H9 (cell line): ENCODE measurements at regions not wholly inside any gene's neighbourhood (a gene's known extent, or its start where the extent isn't known, plus 50 kb on each side); places are given as distances from the start of the nearest gene placed in this dataset.

Experiments used
- DNase-seq: peaks from one replicate; pipeline ENCODE4 v3.0.0-alpha.2; 2017
- H2AFZ ChIP-seq: one replicate; pipeline ENCODE4 v1.6.1; 2013; ENCODE audit warnings: mild to moderate bottlenecking, low read length, control low read depth, moderate library complexity
- H2AK5ac ChIP-seq: 2 replicates; pipeline ENCODE4 v1.6.1; 2013; ENCODE audit warnings: low read length, control low read depth, mixed read lengths; ENCODE audit not compliant: insufficient read length
- H2BK120ac ChIP-seq: one replicate; pipeline ENCODE4 v1.6.1; 2013; ENCODE audit warnings: low read depth, mild to moderate bottlenecking, low read length, control low read depth, inconsistent platforms; ENCODE audit not compliant: poor library complexity, severe bottlenecking
- H2BK12ac ChIP-seq: 2 replicates; pipeline ENCODE4 v1.6.1; 2013; ENCODE audit warnings: low read length, control low read depth, mixed read lengths, low read depth; ENCODE audit not compliant: insufficient read length
- H2BK15ac ChIP-seq: 2 replicates; pipeline ENCODE4 v1.6.1; 2013; ENCODE audit warnings: low read depth, low read length, control low read depth
- H2BK20ac ChIP-seq: one replicate; pipeline ENCODE4 v1.6.1; 2013; ENCODE audit warnings: low read depth, mild to moderate bottlenecking, low read length, control low read depth, inconsistent platforms; ENCODE audit not compliant: poor library complexity, severe bottlenecking
- H2BK5ac ChIP-seq: 2 replicates; pipeline ENCODE4 v1.6.1; 2013; ENCODE audit warnings: low read length, control low read depth, mixed read lengths; ENCODE audit not compliant: insufficient read length
- H3K14ac ChIP-seq: 2 replicates; pipeline ENCODE4 v1.6.1; 2013; ENCODE audit warnings: low read length, control low read depth; ENCODE audit not compliant: insufficient read depth
- H3K18ac ChIP-seq: 2 replicates; pipeline ENCODE4 v1.6.1; 2013; ENCODE audit warnings: low read depth, mild to moderate bottlenecking, mixed read lengths, low read length, control low read depth; ENCODE audit not compliant: insufficient read length
- H3K23ac ChIP-seq: 2 replicates; pipeline ENCODE4 v1.6.1; 2013; ENCODE audit warnings: low read length, control low read depth, mixed read lengths, low read depth; ENCODE audit not compliant: insufficient read length
- H3K23me2 ChIP-seq: 2 replicates; pipeline ENCODE4 v1.6.1; 2013; ENCODE audit warnings: low read depth, mild to moderate bottlenecking, mixed read lengths, low read length, control low read depth; ENCODE audit not compliant: insufficient read length, poor library complexity, severe bottlenecking
- H3K27ac ChIP-seq: 2 replicates; pipeline ENCODE4 v1.5.1; 2013; ENCODE audit warnings: low read length, control low read depth, mixed read lengths, low read depth; ENCODE audit not compliant: insufficient read length
- H3K27me3 ChIP-seq: 2 replicates; pipeline ENCODE4 v1.6.1; 2013; ENCODE audit warnings: low read length, control low read depth, inconsistent platforms; ENCODE audit not compliant: insufficient read depth
- H3K4ac ChIP-seq: 2 replicates; pipeline ENCODE4 v1.6.1; 2013; ENCODE audit warnings: low read depth, mild to moderate bottlenecking, control low read depth, inconsistent platforms, low read length, moderate library complexity
- H3K4me1 ChIP-seq: 2 replicates; pipeline ENCODE4 v1.6.1; 2013; ENCODE audit warnings: low read length, control low read depth, inconsistent platforms; ENCODE audit not compliant: insufficient read depth
- H3K4me2 ChIP-seq: 2 replicates; pipeline ENCODE4 v1.6.1; 2013; ENCODE audit warnings: low read length, control low read depth, mixed read lengths; ENCODE audit not compliant: insufficient read length, insufficient read depth
- H3K56ac ChIP-seq: 2 replicates; pipeline ENCODE4 v1.6.1; 2013; ENCODE audit warnings: low read depth, mild to moderate bottlenecking, mixed read lengths, low read length, control low read depth; ENCODE audit not compliant: insufficient read length
- H3K79me1 ChIP-seq: 2 replicates; pipeline ENCODE4 v1.6.1; 2013; ENCODE audit warnings: low read depth, mild to moderate bottlenecking, moderate library complexity, low read length, control low read depth, inconsistent platforms; ENCODE audit not compliant: insufficient read depth, poor library complexity, severe bottlenecking
- H3K79me2 ChIP-seq: 2 replicates; pipeline ENCODE4 v1.6.1; 2013; ENCODE audit warnings: low read length, control low read depth, inconsistent platforms; ENCODE audit not compliant: insufficient read depth
- H3K9ac ChIP-seq: 2 replicates; pipeline ENCODE4 v1.6.1; 2013; ENCODE audit warnings: low read length, control low read depth, mixed read lengths; ENCODE audit not compliant: insufficient read length; ENCODE audit errors: extremely low read depth
- H3K9me3 ChIP-seq: one replicate; pipeline ENCODE4 v1.6.1; 2013; ENCODE audit warnings: low read depth, low read length, inconsistent platforms; ENCODE audit not compliant: control insufficient read depth
- H3T11ph ChIP-seq: one replicate; pipeline ENCODE4 v1.6.1; 2013; ENCODE audit warnings: mild to moderate bottlenecking, low read length, control low read depth, inconsistent platforms
- H4K20me1 ChIP-seq: one replicate; pipeline ENCODE4 v1.6.1; 2013; ENCODE audit not compliant: control insufficient read depth, insufficient read length, insufficient read depth
- H4K5ac ChIP-seq: 2 replicates; pipeline ENCODE4 v1.6.1; 2013; ENCODE audit warnings: low read depth, mild to moderate bottlenecking, mixed read lengths, low read length, control low read depth; ENCODE audit not compliant: insufficient read length
- H4K8ac ChIP-seq: replicated peaks from 2 replicates; pipeline ENCODE4 v1.6.1; 2013; ENCODE audit warnings: low read length, control low read depth, mixed read lengths, low read depth; ENCODE audit not compliant: insufficient read length
- H4K91ac ChIP-seq: 2 replicates; pipeline ENCODE4 v1.6.1; 2013; ENCODE audit warnings: low read depth, mild to moderate bottlenecking, moderate library complexity, mixed read lengths, low read length, control low read depth; ENCODE audit not compliant: insufficient read length
- H3K27ac Mint-ChIP-seq, 3 experiments: 2 replicates in 2 of 3; 3 replicates in 1 of 3; pipeline ENCODE4 v1.8.0; 2020 to 2021; ENCODE audit warnings: mixed read lengths in 3 of 3, mild to moderate bottlenecking in 1 of 3, moderate library complexity in 1 of 3
- H3K27me3 Mint-ChIP-seq: 2 replicates; pipeline ENCODE4 v1.8.0; 2021; ENCODE audit warnings: low read depth, mild to moderate bottlenecking, moderate library complexity, mixed read lengths
- H3K36me3 Mint-ChIP-seq, 3 experiments: 2 replicates in 2 of 3; 3 replicates in 1 of 3; pipeline ENCODE4 v1.8.0; 2020 to 2021; ENCODE audit warnings: low read depth in 3 of 3, mixed read lengths in 3 of 3; ENCODE audit not compliant: insufficient read depth in 1 of 3
- H3K4me1 Mint-ChIP-seq, 2 experiments: 2 replicates each; pipeline ENCODE4 v1.8.0; 2020; ENCODE audit warnings: mixed read lengths in 2 of 2
- H3K4me3 Mint-ChIP-seq, 2 experiments: 2 replicates in 1 of 2; 3 replicates in 1 of 2; pipeline ENCODE4 v1.8.0; 2020 to 2021; ENCODE audit warnings: mild to moderate bottlenecking in 2 of 2, mixed read lengths in 2 of 2, moderate library complexity in 1 of 2
- H3K9me3 Mint-ChIP-seq, 2 experiments: 2 replicates in 1 of 2; 3 replicates in 1 of 2; pipeline ENCODE4 v1.8.0; 2020; ENCODE audit warnings: mild to moderate bottlenecking in 2 of 2, mixed read lengths in 2 of 2, moderate library complexity in 1 of 2
- WGBS: extraction: QIAGEN DNeasy Blood & Tissue Kit; methylation state at CpG from one replicate; pipeline ENCODE4 v1.1.7; 2013; ENCODE audit warnings: missing lambda C conversion rate, low lambda C conversion rate, mixed read lengths; ENCODE audit not compliant: insufficient read length; ENCODE audit errors: extremely low coverage; 5-methylcytosine and 5-hydroxymethylcytosine counted together
- TF ChIP-seq, protein P1 (sequence below): fragments of 200-600 bp; sonication (generic); conservative IDR thresholded peaks from 3 replicates; pipeline ENCODE4 v1.8.0; 2021; ENCODE audit warnings: antibody characterized with exemption, mild to moderate bottlenecking

DNA sequence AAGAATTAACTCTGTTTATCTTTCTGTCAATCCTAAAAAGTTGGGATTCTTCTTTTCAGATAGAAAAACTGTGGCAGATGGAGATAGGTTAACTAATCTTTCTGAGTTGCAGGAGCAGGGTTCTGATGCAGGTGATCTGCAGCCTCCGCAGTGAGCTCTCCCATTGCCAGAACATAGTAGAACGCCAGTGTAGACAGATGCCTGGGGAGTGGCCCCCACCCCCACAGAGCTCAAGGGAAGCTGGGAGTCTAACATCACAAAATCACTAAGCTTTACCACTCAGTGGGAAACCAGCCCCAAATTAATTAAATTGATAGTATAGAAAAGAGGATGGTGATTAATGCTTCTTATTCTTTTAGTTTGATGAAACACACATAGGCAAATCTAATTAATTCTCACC lies 295.0 kb upstream of the ATP10A start:
- Histone ChIP-seq H3K18ac (no peak overlapping the region), H2BK120ac (no peak overlapping the region), H3K27ac (no peak overlapping the region), H2AK5ac (no peak overlapping the region), H3K4me2 (no peak overlapping the region), H3K4ac (no peak overlapping the region), H2BK20ac (no peak overlapping the region), H3K79me2 (no peaks in the 10 kb centered on the region), H4K20me1 (no peaks in the 10 kb centered on the region), H3K14ac (no peak overlapping the region), H2BK15ac (no peak overlapping the region), H3K23me2 (no peaks in the 10 kb centered on the region), H3K4me1 (no peaks in the 10 kb centered on the region), H2BK12ac (no peak overlapping the region), H2AFZ (no peak overlapping the region), H4K8ac (no peak overlapping the region), H2BK5ac (no peak overlapping the region), H3K9me3 (no peaks in the 10 kb centered on the region), H3K27me3 (no peaks in the 10 kb centered on the region), H3T11ph (no peak overlapping the region), H4K91ac (no peak overlapping the region), H3K23ac (no peak overlapping the region), H4K5ac (no peak overlapping the region), H3K9ac (no peak overlapping the region), H3K79me1 (no peaks in the 10 kb centered on the region), H3K56ac (no peak overlapping the region)
- DNase-seq: no peak
- H3K9me3 Mint-ChIP-seq: peaks cover 5 to 13% of the 10 kb centered on the region in 2 experiments; a peak in 4 of 5 replicates
- TF ChIP-seq, protein P1, sequence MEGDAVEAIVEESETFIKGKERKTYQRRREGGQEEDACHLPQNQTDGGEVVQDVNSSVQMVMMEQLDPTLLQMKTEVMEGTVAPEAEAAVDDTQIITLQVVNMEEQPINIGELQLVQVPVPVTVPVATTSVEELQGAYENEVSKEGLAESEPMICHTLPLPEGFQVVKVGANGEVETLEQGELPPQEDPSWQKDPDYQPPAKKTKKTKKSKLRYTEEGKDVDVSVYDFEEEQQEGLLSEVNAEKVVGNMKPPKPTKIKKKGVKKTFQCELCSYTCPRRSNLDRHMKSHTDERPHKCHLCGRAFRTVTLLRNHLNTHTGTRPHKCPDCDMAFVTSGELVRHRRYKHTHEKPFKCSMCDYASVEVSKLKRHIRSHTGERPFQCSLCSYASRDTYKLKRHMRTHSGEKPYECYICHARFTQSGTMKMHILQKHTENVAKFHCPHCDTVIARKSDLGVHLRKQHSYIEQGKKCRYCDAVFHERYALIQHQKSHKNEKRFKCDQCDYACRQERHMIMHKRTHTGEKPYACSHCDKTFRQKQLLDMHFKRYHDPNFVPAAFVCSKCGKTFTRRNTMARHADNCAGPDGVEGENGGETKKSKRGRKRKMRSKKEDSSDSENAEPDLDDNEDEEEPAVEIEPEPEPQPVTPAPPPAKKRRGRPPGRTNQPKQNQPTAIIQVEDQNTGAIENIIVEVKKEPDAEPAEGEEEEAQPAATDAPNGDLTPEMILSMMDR: no peak
- WGBS: no CpG with 5 or more reads among the region's 2 CpGs
- no peaks in the 10 kb centered on the region for H3K4me1 Mint-ChIP-seq
- H3K4me3 Mint-ChIP-seq: no peak overlapping the region
- peaks cover 0 to 7% (median 6%) of the 10 kb centered on the region in 3 experiments; a peak in 6 of 7 replicates for H3K36me3 Mint-ChIP-seq
- H3K27ac Mint-ChIP-seq: no peak overlapping the region
- no peaks in the 10 kb centered on the region for H3K27me3 Mint-ChIP-seq
